CD4-positive, alpha-beta memory T cell (primary cell): ENCODE measurements at regions not wholly inside any gene's neighbourhood (a gene's known extent, or its start where the extent isn't known, plus 50 kb on each side); places are given as distances from the start of the nearest gene placed in this dataset.

Experiments
- CTCF ChIA-PET: fragments of 350-600 bp; sonication (Branson Sonifier 250); formaldehyde crosslinking; loops from one replicate; lab custom pipeline; 2021; ENCODE audit warnings: inconsistent platforms; ENCODE audit not compliant: partially characterized antibody; lab: Charles Lee
- POLR2A ChIA-PET: fragments of 350-600 bp; sonication (Branson Sonifier 250); formaldehyde crosslinking; loops from one replicate; lab custom pipeline; 2021; ENCODE audit not compliant: partially characterized antibody; lab: Charles Lee
- DNase-seq, 5 donors: peaks; one replicate each; pipeline versions ENCODE4 v3.0.0 to v3.0.0-alpha.2; 2020 to 2022; ENCODE audit warnings: mixed read lengths in 1 of 5
- H3K27ac ChIP-seq: one replicate; pipeline ENCODE4 v1.7.0; 2013; ENCODE audit warnings: low read depth, low read length
- H3K27me3 ChIP-seq: 2 replicates; pipeline ENCODE4 v1.7.0; 2013; ENCODE audit warnings: mild to moderate bottlenecking, low read length, moderate library complexity; ENCODE audit not compliant: insufficient read depth
- H3K36me3 ChIP-seq: 2 replicates; pipeline ENCODE4 v1.7.0; 2013; ENCODE audit warnings: mild to moderate bottlenecking, low read length, moderate library complexity; ENCODE audit not compliant: insufficient read depth
- H3K4me1 ChIP-seq: 2 replicates; pipeline ENCODE4 v1.7.0; 2013; ENCODE audit warnings: mild to moderate bottlenecking, low read length, moderate library complexity; ENCODE audit not compliant: insufficient read depth
- H3K4me3 ChIP-seq, 2 donors: one replicate each; pipeline ENCODE4 v1.7.0; 2013; ENCODE audit warnings: low read length in 2 of 2, mild to moderate bottlenecking in 1 of 2
- H3K9me3 ChIP-seq, 2 donors: one replicate each; pipeline ENCODE4 v1.7.0; 2013; ENCODE audit warnings: low read length in 2 of 2, control low read depth in 1 of 2; ENCODE audit not compliant: control insufficient read depth in 1 of 2
- H3K27ac Mint-ChIP-seq, 7 donors: one replicate each; pipeline ENCODE4 v1.8.0; 2020 to 2021; ENCODE audit warnings: mixed read lengths in 7 of 7, mild to moderate bottlenecking in 6 of 7, inconsistent platforms in 3 of 7, moderate library complexity in 3 of 7
- H3K27me3 Mint-ChIP-seq, 2 donors: one replicate each; pipeline ENCODE4 v1.8.0; 2020 to 2021; ENCODE audit warnings: mixed read lengths in 2 of 2
- H3K36me3 Mint-ChIP-seq, 2 donors: one replicate each; pipeline ENCODE4 v1.8.0; 2020 to 2021; ENCODE audit warnings: mixed read lengths in 2 of 2, inconsistent platforms in 1 of 2, mild to moderate bottlenecking in 1 of 2
- H3K4me1 Mint-ChIP-seq, 4 donors: one replicate each; pipeline ENCODE4 v1.8.0; 2020 to 2021; ENCODE audit warnings: mixed read lengths in 4 of 4, mild to moderate bottlenecking in 1 of 4
- H3K4me3 Mint-ChIP-seq, 8 donors: one replicate each; pipeline ENCODE4 v1.8.0; 2020 to 2021; ENCODE audit warnings: mixed read lengths in 8 of 8, mild to moderate bottlenecking in 7 of 8, moderate library complexity in 6 of 8, inconsistent platforms in 3 of 8
- H3K9me3 Mint-ChIP-seq, 8 donors: one replicate each; pipeline ENCODE4 v1.8.0; 2020 to 2021; ENCODE audit warnings: mixed read lengths in 8 of 8, mild to moderate bottlenecking in 5 of 8, inconsistent platforms in 3 of 8, moderate library complexity in 1 of 8
- intact Hi-C: fragments of 100-400 bp; cut with micrococcal nuclease; formaldehyde crosslinking; loops from one replicate; pipeline ENCODE4 v1.15.1; 2023

DNA sequence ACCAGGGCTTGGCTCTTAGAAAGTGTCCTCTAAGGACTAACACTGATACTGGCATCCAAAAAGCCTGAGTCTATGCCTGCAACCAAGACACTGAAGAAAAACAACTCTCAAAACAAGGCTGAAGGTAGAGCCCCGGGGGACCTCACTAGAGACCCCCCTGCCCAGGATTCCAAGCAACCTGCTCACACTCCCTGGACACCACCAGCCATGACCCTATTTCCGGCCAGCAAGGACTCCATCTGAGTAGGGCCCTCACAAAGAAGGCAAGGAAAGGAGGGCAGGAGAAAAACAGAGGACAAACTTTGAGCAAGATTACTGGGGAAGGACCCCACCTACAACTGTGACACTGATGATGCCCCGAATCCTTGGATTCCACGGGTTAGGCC lies 343.1 kb downstream of the NPHP4 start:
- no peaks in the 10 kb centered on the region for H3K4me1 ChIP-seq
- H3K36me3 ChIP-seq = no peaks in the 10 kb centered on the region
- H3K9me3 ChIP-seq = no peaks in the 10 kb centered on the region
- CTCF ChIA-PET = no interaction called here
- intact Hi-C loops = no loop called here
- no peak overlapping the region for H3K4me3 ChIP-seq
- Mint-ChIP-seq H3K9me3 (peaks cover 0 to 11% (median under 1%) of the 10 kb centered on the region in 8 donors), H3K27ac (no peak overlapping the region), H3K4me3 (no peak overlapping the region), H3K4me1 (peaks cover 4 to 17% (median 8%) of the 10 kb centered on the region in 4 donors), H3K27me3 (peaks cover 12 to 25% of the 10 kb centered on the region in 2 donors), H3K36me3 (no peaks in the 10 kb centered on the region)
- H3K27ac ChIP-seq = no peak overlapping the region
- POLR2A ChIA-PET = no interaction called here
- no peaks in the 10 kb centered on the region for H3K27me3 ChIP-seq
- DNase-seq = no peak

DNA sequence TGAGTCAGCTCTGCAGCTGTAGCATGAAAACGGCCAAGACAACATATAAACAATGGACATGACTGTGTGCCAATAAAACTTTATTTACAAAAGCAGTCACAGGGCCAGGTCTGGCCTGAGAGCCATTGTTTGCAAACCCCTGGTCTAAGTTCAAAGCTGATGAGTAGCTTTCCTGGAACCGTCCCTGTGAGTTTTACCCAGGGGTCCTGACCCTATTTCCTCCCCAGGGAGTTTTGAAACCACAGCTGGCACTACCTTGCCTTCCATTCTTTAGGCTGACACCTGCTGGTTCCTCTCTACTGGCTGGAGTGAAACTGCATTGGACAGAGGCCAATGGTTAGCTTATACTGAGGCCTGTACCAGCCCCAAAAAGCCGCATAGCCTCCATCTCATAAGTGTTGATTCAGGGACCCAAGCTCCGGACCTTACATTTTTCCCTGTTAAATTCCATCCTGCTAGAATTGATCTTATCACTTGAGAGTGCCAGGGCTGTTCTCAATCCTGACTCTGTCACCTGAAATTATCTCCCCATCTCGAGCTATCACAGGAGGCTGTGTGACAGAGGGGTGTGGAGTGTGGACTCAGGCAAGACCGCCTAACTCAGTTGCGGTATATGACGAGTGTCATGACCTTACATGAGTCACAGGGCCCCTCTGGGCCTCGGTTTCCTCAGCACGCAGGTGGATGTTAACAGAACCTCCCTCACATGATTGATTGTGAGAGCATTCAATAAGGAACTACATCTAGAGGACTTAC lies 343.6 kb downstream of the NPHP4 start:
- intact Hi-C loops = no loop called here
- no peak overlapping the region for H3K4me3 ChIP-seq
- peaks cover 12 to 25% of the 10 kb centered on the region in 2 donors for H3K27me3 Mint-ChIP-seq
- no peak for DNase-seq
- H3K27me3 ChIP-seq = no peaks in the 10 kb centered on the region
- H3K4me1 ChIP-seq = no peaks in the 10 kb centered on the region
- H3K9me3 ChIP-seq = no peaks in the 10 kb centered on the region
- H3K4me3 Mint-ChIP-seq = no peak overlapping the region
- peaks cover 4 to 17% (median 9%) of the 10 kb centered on the region in 4 donors for H3K4me1 Mint-ChIP-seq
- no peaks in the 10 kb centered on the region for H3K36me3 ChIP-seq
- H3K27ac ChIP-seq = no peak overlapping the region
- ChIA-PET POLR2A (no interaction called here), CTCF (no interaction called here)
- H3K36me3 Mint-ChIP-seq = no peaks in the 10 kb centered on the region
- H3K27ac Mint-ChIP-seq = peak overlapping the region in 1 of 7 donors; percentile 27
- H3K9me3 Mint-ChIP-seq = peaks cover 0 to 7% (median under 1%) of the 10 kb centered on the region in 8 donors

DNA sequence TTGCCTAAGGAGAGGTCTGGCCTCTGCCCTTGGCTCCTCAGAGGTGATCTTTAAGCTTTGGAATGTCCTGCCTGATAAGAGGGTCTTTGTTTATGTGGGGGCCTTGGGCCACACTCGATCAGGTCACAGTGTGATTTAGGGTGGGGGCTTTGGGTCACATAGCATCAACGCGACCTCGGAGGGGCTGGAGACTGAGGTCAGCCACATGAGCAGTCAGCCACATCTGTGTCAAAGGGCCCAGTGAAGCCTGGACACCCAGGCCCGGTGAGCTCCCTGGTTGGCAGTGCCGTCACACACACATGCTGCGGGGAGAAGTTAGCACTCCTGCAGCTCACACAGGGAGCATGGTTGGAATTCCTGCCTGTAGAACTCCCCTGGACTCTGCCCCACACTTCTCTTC lies 345.0 kb downstream of the NPHP4 start:
- Histone ChIP-seq H3K27ac (no peak overlapping the region), H3K36me3 (no peaks in the 10 kb centered on the region), H3K27me3 (no peaks in the 10 kb centered on the region), H3K4me3 (no peak overlapping the region), H3K9me3 (no peaks in the 10 kb centered on the region), H3K4me1 (no peaks in the 10 kb centered on the region)
- no peaks in the 10 kb centered on the region for H3K36me3 Mint-ChIP-seq
- POLR2A ChIA-PET = no interaction called here
- H3K27ac Mint-ChIP-seq = no peak overlapping the region
- peaks cover 0 to 7% (median 0%) of the 10 kb centered on the region in 8 donors for H3K9me3 Mint-ChIP-seq
- peaks cover 12 to 26% of the 10 kb centered on the region in 2 donors for H3K27me3 Mint-ChIP-seq
- H3K4me1 Mint-ChIP-seq = peaks cover 2 to 5% (median 4%) of the 10 kb centered on the region in 4 donors
- CTCF ChIA-PET = no interaction called here
- no peak for DNase-seq
- H3K4me3 Mint-ChIP-seq = no peak overlapping the region
- intact Hi-C loops = no loop called here

DNA sequence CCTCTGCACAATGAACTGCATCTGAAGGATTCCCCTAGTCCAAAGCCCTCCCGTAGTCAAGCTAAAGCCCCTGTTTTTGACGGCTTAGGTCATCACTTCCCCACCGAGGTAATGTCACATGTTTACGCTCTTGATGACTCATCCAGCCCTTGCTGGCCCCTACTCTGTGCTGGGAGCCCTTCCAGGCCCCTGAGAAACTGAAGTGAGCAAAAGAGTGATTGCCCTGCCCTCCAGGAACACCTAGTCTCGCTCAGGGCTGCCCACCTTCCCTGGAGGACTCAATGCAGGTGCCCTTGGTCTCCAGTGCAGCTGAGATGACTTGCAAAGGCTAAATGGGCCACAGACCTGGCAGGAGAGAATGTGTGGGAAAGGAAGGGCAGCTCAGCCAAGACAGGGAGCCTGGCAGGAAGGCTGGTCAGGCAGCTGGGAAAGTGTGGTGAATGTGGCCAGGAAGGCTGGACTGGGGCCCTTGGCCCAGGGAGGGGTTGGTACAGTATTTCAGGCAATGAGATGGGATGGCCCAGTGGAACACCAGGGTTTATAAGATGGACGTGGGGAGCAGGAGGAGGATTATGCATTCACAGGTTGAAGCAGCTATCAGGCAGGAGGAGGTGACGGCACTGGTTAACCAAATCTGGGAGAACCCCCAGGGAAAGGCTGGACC lies 345.6 kb downstream of the NPHP4 start:
- Mint-ChIP-seq H3K36me3 (no peaks in the 10 kb centered on the region), H3K9me3 (peaks cover 0 to 8% (median 0%) of the 10 kb centered on the region in 8 donors), H3K4me1 (peaks cover 0 to 2% (median under 1%) of the 10 kb centered on the region in 4 donors), H3K4me3 (no peak overlapping the region), H3K27me3 (peaks cover 12 to 26% of the 10 kb centered on the region in 2 donors), H3K27ac (peak overlapping the region in 2 of 7 donors; percentile 33 to 69)
- intact Hi-C loops = no loop called here
- H3K9me3 ChIP-seq = no peaks in the 10 kb centered on the region
- ChIA-PET POLR2A (no interaction called here), CTCF (no interaction called here)
- no peaks in the 10 kb centered on the region for H3K27me3 ChIP-seq
- no peaks in the 10 kb centered on the region for H3K36me3 ChIP-seq
- no peak for DNase-seq
- H3K4me3 ChIP-seq = no peak overlapping the region
- H3K27ac ChIP-seq = no peak overlapping the region
- H3K4me1 ChIP-seq = no peaks in the 10 kb centered on the region

DNA sequence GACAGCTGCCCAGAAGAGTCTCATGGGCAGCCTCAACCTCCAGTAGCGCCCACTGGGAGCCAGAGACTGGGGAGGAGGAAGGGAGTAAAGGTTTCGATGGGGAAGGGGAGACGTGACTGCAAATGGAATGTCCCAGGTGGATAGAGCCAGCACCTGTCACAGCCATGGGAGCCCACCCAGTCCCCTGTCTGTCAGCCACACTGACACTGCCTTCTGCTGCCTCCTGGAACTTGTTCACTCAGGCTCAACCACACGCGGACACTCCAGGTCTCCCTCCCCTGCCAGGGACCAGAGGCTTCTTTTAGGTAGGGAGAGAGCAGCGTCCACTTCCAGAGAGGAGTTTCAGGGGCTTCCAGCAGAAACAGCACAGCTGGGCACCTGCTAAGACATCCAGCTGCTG lies 346.3 kb downstream of the NPHP4 start:
- peaks cover 0 to 6% (median 0%) of the 10 kb centered on the region in 8 donors for H3K9me3 Mint-ChIP-seq
- Histone ChIP-seq H3K4me3 (no peak overlapping the region), H3K9me3 (no peaks in the 10 kb centered on the region), H3K27ac (no peak overlapping the region), H3K4me1 (no peaks in the 10 kb centered on the region), H3K27me3 (no peaks in the 10 kb centered on the region), H3K36me3 (no peaks in the 10 kb centered on the region)
- no peak for DNase-seq
- CTCF ChIA-PET = no interaction called here
- POLR2A ChIA-PET = no interaction called here
- H3K4me1 Mint-ChIP-seq = peaks cover 0 to 4% (median 2%) of the 10 kb centered on the region in 4 donors
- H3K4me3 Mint-ChIP-seq = no peak overlapping the region
- H3K36me3 Mint-ChIP-seq = no peaks in the 10 kb centered on the region
- intact Hi-C loops = no loop called here
- H3K27ac Mint-ChIP-seq = no peak overlapping the region
- H3K27me3 Mint-ChIP-seq = peaks cover 10 to 26% of the 10 kb centered on the region in 2 donors

DNA sequence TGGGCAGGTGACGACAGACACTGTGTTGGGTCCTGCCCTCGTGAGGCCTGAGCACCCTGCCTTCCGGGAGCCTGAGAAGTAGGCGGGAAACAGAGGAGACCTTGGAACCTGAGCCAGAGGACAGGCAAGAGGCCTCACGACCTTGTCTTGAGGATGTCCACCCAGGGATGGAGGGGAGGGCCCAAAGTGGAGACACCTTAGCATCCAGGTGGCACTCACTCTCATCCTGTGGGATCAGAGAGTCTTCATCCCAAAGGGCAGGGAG lies 347.2 kb downstream of the NPHP4 start:
- peaks cover 9 to 24% of the 10 kb centered on the region in 2 donors for H3K27me3 Mint-ChIP-seq
- intact Hi-C loops = no loop called here

DNA sequence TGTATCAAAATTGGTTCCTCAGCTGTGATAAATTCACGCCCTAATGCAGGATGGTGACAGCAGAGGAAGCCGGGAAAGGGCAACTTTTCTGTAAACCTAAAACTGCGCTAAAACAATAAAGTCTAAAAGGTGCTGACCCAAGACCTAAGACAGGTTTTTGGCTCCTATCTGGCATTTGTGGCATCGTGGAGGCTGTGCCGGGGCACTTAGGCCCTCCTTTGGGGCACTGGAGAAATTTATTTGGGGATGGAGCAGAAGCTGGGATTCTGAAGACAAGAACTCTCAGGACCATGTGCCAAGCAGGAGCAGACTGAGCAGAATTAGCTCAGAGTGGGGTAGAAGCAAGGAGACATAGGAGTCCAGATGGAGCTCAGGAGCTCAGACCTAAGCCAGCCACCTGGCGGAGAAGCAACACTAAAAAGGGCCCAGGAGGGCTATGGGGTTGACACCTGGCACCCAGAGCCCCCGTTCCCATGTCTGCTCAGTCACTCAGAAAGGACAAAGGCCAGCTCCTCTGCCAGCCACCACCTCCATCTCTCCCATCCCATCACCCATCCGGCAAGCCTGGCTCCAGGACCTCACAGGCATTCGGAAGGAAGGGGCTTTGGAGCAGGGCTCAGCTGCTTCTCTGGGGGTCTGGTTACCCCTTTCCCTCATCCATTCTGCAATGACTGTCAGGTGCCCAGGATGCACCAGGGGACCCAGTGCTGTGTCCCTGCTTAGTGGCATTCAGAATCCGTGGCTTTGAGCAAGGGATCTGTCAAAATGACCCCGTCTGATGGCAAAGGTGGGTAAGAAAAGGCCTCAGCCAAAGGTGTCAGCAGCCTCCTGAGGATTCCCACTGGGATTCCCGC lies 347.7 kb downstream of the NPHP4 start:
- ChIA-PET POLR2A (no interaction called here), CTCF (interaction anchor here (1.9 kb wide), 1 partner anchor 102 kb away, joined by 6 read pairs; no protein-coding TSS in a partner anchor)
- no peaks in the 10 kb centered on the region for H3K27me3 ChIP-seq
- no peak overlapping the region for H3K4me3 ChIP-seq
- Mint-ChIP-seq H3K4me3 (no peak overlapping the region), H3K27me3 (peaks cover 9 to 24% of the 10 kb centered on the region in 2 donors), H3K36me3 (no peaks in the 10 kb centered on the region), H3K4me1 (peaks cover 0 to 5% (median 4%) of the 10 kb centered on the region in 4 donors), H3K9me3 (peaks cover 0 to 6% (median 0%) of the 10 kb centered on the region in 8 donors), H3K27ac (no peak overlapping the region)
- no peaks in the 10 kb centered on the region for H3K36me3 ChIP-seq
- H3K27ac ChIP-seq = no peak overlapping the region
- intact Hi-C loops = no loop called here
- no peaks in the 10 kb centered on the region for H3K4me1 ChIP-seq
- no peak for DNase-seq
- H3K9me3 ChIP-seq = no peaks in the 10 kb centered on the region

More for the DNA sequence above, 347.2 kb downstream of the NPHP4 start:
- no peaks in the 10 kb centered on the region for H3K36me3 ChIP-seq
- DNase-seq = no peak
- H3K9me3 ChIP-seq = no peaks in the 10 kb centered on the region
- no peaks in the 10 kb centered on the region for H3K4me1 ChIP-seq
- Mint-ChIP-seq H3K9me3 (peaks cover 0 to 6% (median 0%) of the 10 kb centered on the region in 8 donors), H3K36me3 (no peaks in the 10 kb centered on the region), H3K4me1 (peaks cover 0 to 5% (median 4%) of the 10 kb centered on the region in 4 donors), H3K4me3 (no peak overlapping the region), H3K27ac (no peak overlapping the region)
- H3K4me3 ChIP-seq = no peak overlapping the region
- H3K27me3 ChIP-seq = no peaks in the 10 kb centered on the region
- ChIA-PET CTCF (no interaction called here), POLR2A (no interaction called here)
- H3K27ac ChIP-seq = no peak overlapping the region
